Kidney (tissue), 13 donors: ENCODE measurements at regions not wholly inside any gene's neighbourhood (a gene's known extent, or its start where the extent isn't known, plus 50 kb on each side); places are given as distances from the start of the nearest gene placed in this dataset.

Experiments used
- DNase-seq, 5 donors: peaks; one replicate each; pipeline ENCODE4 v3.0.0-alpha.2; 2013 to 2020
- FAIRE-seq: peaks from 2 replicates; lab custom pipeline; 2012; peaks lifted over from hg19 to GRCh38; lab: Jason Lieb, UNC
- H3K27ac ChIP-seq, 2 donors: one replicate each; pipeline ENCODE4 v1.7.0; 2013; ENCODE audit warnings: low read depth in 2 of 2, low read length in 2 of 2, inconsistent platforms in 1 of 2
- H3K27me3 ChIP-seq: one replicate; pipeline ENCODE4 v1.7.1; 2013; ENCODE audit warnings: low read length, inconsistent platforms; ENCODE audit not compliant: control insufficient read depth, insufficient read depth
- H3K36me3 ChIP-seq, 3 donors: one replicate each; pipeline versions ENCODE4 v1.7.0 to v1.7.1; 2013; ENCODE audit warnings: low read length in 3 of 3, control low read depth in 1 of 3, inconsistent platforms in 1 of 3; ENCODE audit not compliant: insufficient read depth in 3 of 3, control insufficient read depth in 2 of 3
- H3K4me1 ChIP-seq, 3 donors: one replicate each; pipeline versions ENCODE4 v1.7.0 to v1.7.1; 2013; ENCODE audit warnings: low read length in 3 of 3, inconsistent platforms in 1 of 3, low read depth in 1 of 3; ENCODE audit not compliant: control insufficient read depth in 2 of 3, insufficient read depth in 2 of 3
- H3K4me3 ChIP-seq, 3 donors: one replicate each; pipeline versions ENCODE4 v1.7.0 to v1.8.1; 2013; ENCODE audit warnings: low read length in 3 of 3, control low read depth in 1 of 3, inconsistent platforms in 1 of 3
- H3K9ac ChIP-seq, 3 donors: one replicate each; pipeline versions ENCODE4 v1.7.0 to v1.7.1; 2013; ENCODE audit warnings: low read length in 3 of 3, control low read depth in 1 of 3, inconsistent platforms in 1 of 3
- H3K9me3 ChIP-seq, 3 donors: one replicate each; pipeline versions ENCODE4 v1.7.0 to v1.7.1; 2013; ENCODE audit warnings: low read length in 3 of 3, control low read depth in 1 of 3, inconsistent platforms in 1 of 3; ENCODE audit not compliant: control insufficient read depth in 2 of 3, insufficient read depth in 1 of 3
- intact Hi-C: fragments of 100-400 bp; cut with DNase I; formaldehyde crosslinking; loops from one replicate; pipeline ENCODE4 v1.11.1; 2022
- TF ChIP-seq, protein P1 (sequence below): IDR thresholded peaks from 3 replicates; pipeline ENCODE4 v1.5.1; 2012; ENCODE audit warnings: mild to moderate bottlenecking, moderate library complexity, borderline replicate concordance; ENCODE audit not compliant: insufficient read depth; ENCODE audit errors: extremely low read depth
- donor health status: control.
- donor health status: control.
- donor health status: control.
- donor health status: control.
- donor health status: control.
- donor health status: DM: yes; HTN: yes; CAD: no.
- donor health status: Normal renal cell carcinoma (clear cell type).

DNA sequence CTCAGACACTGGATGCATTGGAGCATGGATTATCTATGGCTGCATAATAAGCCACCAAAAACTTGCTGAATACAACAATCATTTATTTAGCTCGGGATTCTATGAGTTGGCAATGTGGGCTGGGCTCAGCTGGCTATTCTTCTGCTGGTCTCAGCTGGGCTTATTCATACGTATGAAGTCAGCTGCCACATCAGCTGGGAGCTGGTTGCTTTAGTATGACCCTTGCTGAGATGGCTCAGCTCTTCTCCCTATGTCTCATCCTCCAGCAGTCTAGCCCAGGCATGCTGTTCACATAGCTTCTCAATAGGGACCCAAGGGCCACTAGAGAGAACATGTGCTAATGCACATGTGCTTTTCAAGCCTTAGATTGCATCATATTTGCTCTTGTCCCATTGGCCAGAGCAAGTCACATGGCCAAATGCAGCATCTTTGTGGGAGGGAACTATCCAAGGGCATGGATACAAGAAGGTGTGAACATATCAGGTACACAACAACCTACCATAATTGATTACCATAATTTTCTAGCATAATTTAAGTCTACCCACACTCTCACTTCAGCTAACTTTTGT is 444.6 kb downstream of the KIF16B start:
- Histone ChIP-seq H3K27ac (no peak overlapping the region), H3K4me3 (no peak overlapping the region), H3K27me3 (no peaks in the 10 kb centered on the region), H3K9me3 (no peaks in the 10 kb centered on the region), H3K9ac (no peak overlapping the region), H3K36me3 (no peaks in the 10 kb centered on the region), H3K4me1 (no peaks in the 10 kb centered on the region)
- DNase-seq (no peak), FAIRE-seq (no peak)
- intact Hi-C loops: no loop called here
- TF ChIP-seq, protein P1, sequence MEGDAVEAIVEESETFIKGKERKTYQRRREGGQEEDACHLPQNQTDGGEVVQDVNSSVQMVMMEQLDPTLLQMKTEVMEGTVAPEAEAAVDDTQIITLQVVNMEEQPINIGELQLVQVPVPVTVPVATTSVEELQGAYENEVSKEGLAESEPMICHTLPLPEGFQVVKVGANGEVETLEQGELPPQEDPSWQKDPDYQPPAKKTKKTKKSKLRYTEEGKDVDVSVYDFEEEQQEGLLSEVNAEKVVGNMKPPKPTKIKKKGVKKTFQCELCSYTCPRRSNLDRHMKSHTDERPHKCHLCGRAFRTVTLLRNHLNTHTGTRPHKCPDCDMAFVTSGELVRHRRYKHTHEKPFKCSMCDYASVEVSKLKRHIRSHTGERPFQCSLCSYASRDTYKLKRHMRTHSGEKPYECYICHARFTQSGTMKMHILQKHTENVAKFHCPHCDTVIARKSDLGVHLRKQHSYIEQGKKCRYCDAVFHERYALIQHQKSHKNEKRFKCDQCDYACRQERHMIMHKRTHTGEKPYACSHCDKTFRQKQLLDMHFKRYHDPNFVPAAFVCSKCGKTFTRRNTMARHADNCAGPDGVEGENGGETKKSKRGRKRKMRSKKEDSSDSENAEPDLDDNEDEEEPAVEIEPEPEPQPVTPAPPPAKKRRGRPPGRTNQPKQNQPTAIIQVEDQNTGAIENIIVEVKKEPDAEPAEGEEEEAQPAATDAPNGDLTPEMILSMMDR: no peak

DNA sequence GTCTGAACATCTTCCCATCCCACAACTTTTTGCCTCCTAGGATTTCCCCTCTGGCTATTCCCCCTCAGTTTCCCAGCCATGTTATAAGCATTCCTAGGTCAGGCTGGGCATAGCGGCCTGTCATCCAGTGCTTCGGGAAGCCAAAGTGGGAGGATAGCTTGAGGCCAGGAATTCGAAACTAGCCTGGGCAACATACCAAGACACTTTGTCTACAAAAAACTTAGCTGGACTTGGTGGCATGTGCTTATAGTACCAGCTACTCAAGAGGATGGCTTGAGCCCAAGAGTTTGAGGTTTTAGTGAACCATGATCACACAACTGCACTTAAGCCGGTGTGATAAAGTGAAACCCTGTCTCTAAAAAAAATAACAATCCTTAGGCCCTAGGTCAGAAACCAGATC is 447.4 kb downstream of the KIF16B start:
- DNase-seq (no peak), FAIRE-seq (no peak)
- H3K27me3 ChIP-seq: no peaks in the 10 kb centered on the region
- intact Hi-C loops: no loop called here
- no peak overlapping the region for H3K9ac ChIP-seq
- no peaks in the 10 kb centered on the region for H3K9me3 ChIP-seq
- H3K27ac ChIP-seq: no peak overlapping the region
- H3K4me1 ChIP-seq: no peaks in the 10 kb centered on the region
- no peaks in the 10 kb centered on the region for H3K36me3 ChIP-seq
- H3K4me3 ChIP-seq: no peak overlapping the region
- TF ChIP-seq, protein P1: no peak

DNA sequence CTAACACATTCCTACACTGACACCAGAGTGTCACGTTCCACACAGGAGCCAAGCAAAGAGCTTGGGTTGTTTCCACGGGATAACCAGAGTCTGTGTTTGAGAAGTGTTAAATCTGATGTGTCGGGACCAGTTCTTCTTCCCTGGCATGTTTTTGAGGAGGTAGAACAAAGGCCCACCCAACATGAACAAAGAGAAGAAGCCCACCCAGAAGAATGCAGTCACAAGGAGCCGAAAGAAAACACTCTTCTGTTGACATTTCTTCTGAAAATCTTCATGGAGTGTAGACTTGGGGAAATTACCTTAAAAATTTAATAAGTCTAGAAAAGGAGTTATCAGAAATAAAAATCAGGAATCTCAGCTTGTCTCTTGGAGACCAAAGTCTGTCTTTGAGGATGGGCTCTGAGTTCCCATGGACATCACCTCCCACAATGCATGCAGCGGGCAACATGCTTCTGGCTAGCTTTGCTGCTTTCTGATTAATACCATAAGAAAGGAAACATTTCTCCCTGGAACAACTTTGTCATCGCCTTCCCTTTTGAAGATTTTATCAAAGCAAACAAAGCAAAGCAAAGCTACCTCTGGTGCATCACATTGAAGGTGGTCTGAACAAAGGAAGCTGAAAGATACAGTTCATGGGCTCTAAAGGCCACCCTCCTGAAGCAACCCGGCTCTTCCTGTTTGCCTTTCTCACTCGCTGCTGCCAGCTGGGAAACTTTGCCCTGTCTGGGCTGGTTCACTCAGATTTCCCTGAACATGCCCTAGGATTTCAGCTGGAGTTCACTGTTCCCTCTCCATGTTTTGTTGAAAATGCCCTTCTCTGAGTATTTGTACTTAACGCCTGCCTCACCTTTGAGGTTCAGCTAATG is 448.1 kb downstream of the KIF16B start:
- Histone ChIP-seq H3K27ac (no peak overlapping the region), H3K27me3 (no peaks in the 10 kb centered on the region), H3K9me3 (no peaks in the 10 kb centered on the region), H3K4me3 (no peak overlapping the region), H3K36me3 (no peaks in the 10 kb centered on the region), H3K9ac (no peak overlapping the region), H3K4me1 (no peaks in the 10 kb centered on the region)
- no peak for FAIRE-seq
- DNase-seq: no peak
- TF ChIP-seq, protein P1: no peak
- intact Hi-C loops: no loop called here
